Body of pancreas (tissue), 4 donors: ENCODE measurements at regions not wholly inside any gene's neighbourhood (a gene's known extent, or its start where the extent isn't known, plus 50 kb on each side); places are given as distances from the start of the nearest gene placed in this dataset.

ENCODE experiments used
- CTCF ChIP-seq, 7 experiments: fragments of 450-650 bp in 4 of 7; fragments of 200-600 bp in 3 of 7; sonication (generic) in 3 of 7; IDR thresholded peaks; one replicate each; pipeline ENCODE4 v1.5.1; 2016 to 2019; ENCODE audit warnings: antibody characterized with exemption in 7 of 7
- POLR2A ChIP-seq, 3 donors: fragments of 450-650 bp; IDR thresholded peaks; one replicate each; pipeline ENCODE4 v1.6.1; 2016; ENCODE audit warnings: antibody characterized with exemption in 3 of 3, mild to moderate bottlenecking in 2 of 3

- TF ChIP-seq CTCF (IDR thresholded peaks at IDR 0.05) (no peak), POLR2A (IDR thresholded peaks at IDR 0.05) (no peak)
Measured at GRCh38 chr6:104537872-104538271, 321.8 kb downstream of the HACE1 start.
